Neural cell (in vitro differentiated cells): ENCODE measurements at regions not wholly inside any gene's neighbourhood (a gene's known extent, or its start where the extent isn't known, plus 50 kb on each side); places are given as distances from the start of the nearest gene placed in this dataset.

ENCODE experiments used
- CTCF ChIP-seq: fragments of 450-650 bp; IDR thresholded peaks from 2 replicates; pipeline ENCODE4 v1.5.1; 2014; ENCODE audit warnings: antibody characterized with exemption, mild to moderate bottlenecking, moderate library complexity; ENCODE audit not compliant: poor library complexity, severe bottlenecking
- EP300 ChIP-seq: fragments of 450-650 bp; conservative IDR thresholded peaks from 2 replicates; pipeline ENCODE4 v1.6.1; 2014; ENCODE audit warnings: antibody characterized with exemption, mild to moderate bottlenecking, moderate library complexity; ENCODE audit not compliant: poor library complexity, severe bottlenecking
- EZH2 ChIP-seq: fragments of 200-600, 300-800 bp; shearing (Covaris generic), sonication (generic); IDR thresholded peaks from 2 replicates; pipeline ENCODE4 v1.6.1; 2014; ENCODE audit warnings: antibody characterized with exemption, low read length, borderline replicate concordance, mild to moderate bottlenecking; ENCODE audit not compliant: insufficient read depth, poor library complexity, severe bottlenecking
- POLR2AphosphoS5 ChIP-seq: IDR thresholded peaks from 2 replicates; pipeline ENCODE4 v1.6.1; 2012
- SMC3 ChIP-seq: fragments of 450-650 bp; conservative IDR thresholded peaks from 2 replicates; pipeline ENCODE4 v1.6.1; 2014; ENCODE audit warnings: antibody characterized with exemption, mild to moderate bottlenecking, moderate library complexity; ENCODE audit not compliant: poor library complexity
- TAF1 ChIP-seq: IDR thresholded peaks from 2 replicates; pipeline ENCODE4 v1.6.1; 2012; ENCODE audit warnings: low read depth

- no peak for TF ChIP-seq CTCF
- no peak for TF ChIP-seq EP300
- TF ChIP-seq POLR2AphosphoS5 = no peak
- no peak for TF ChIP-seq EZH2
- TF ChIP-seq TAF1 = no peak
- no peak for TF ChIP-seq SMC3
Measured at GRCh38 chr7:12805518-12805928, 118.1 kb downstream of the ARL4A start.
